HEK293 (cell line): ENCODE measurements at regions not wholly inside any gene's neighbourhood (a gene's known extent, or its start where the extent isn't known, plus 50 kb on each side); places are given as distances from the start of the nearest gene placed in this dataset.
"Not testable (repeated sequence)": the region's sequence is repeated elsewhere in the genome, so short reads cannot be mapped to it uniquely, and the experiment has no call there.

Experiments used
- SP2 ChIP-seq: fragments of 450-650 bp; formaldehyde crosslinking; IDR thresholded peaks from 2 replicates; pipeline ENCODE4 v1.5.1; 2016; ENCODE audit warnings: missing biosample characterization, missing genetic modification characterization
- ZFP3 ChIP-seq: fragments of 450-650 bp; formaldehyde crosslinking; IDR thresholded peaks from 2 replicates; pipeline ENCODE4 v1.5.1; 2016; ENCODE audit warnings: low read depth, missing biosample characterization, missing genetic modification characterization
- ZNF239 ChIP-seq: fragments of 450-650 bp; formaldehyde crosslinking; IDR thresholded peaks from 2 replicates; pipeline ENCODE4 v1.5.1; 2016; ENCODE audit warnings: missing biosample characterization, missing genetic modification characterization
- ZNF274 ChIP-seq, 2 experiments: fragments of 200-500 bp in 1 of 2; fragments of 450-650 bp in 1 of 2; sonication (Bioruptor generic) in 1 of 2; formaldehyde crosslinking in 1 of 2; IDR thresholded peaks; 2 replicates each; pipeline versions ENCODE4 v1.5.1 to v1.6.1; 2014 to 2016; ENCODE audit warnings: borderline replicate concordance in 1 of 2, inconsistent platforms in 1 of 2, low read length in 1 of 2, missing biosample characterization in 1 of 2, missing genetic modification characterization in 1 of 2
- ZNF48 ChIP-seq: fragments of 450-650 bp; formaldehyde crosslinking; IDR thresholded peaks from 2 replicates; pipeline ENCODE4 v1.5.1; 2016; ENCODE audit warnings: missing biosample characterization, missing genetic modification characterization
- TF ChIP-seq, protein P1 (sequence below): fragments of 450-650 bp; formaldehyde crosslinking; IDR thresholded peaks from 2 replicates; pipeline ENCODE4 v1.5.1; 2016; ENCODE audit warnings: missing biosample characterization, missing genetic modification characterization
- TF ChIP-seq, protein P2 (sequence below): fragments of 450-650 bp; formaldehyde crosslinking; IDR thresholded peaks from 2 replicates; pipeline ENCODE4 v1.5.1; 2016; ENCODE audit warnings: missing biosample characterization, missing genetic modification characterization
- TF ChIP-seq, protein P3 (sequence below): fragments of 450-650 bp; formaldehyde crosslinking; IDR thresholded peaks from 2 replicates; pipeline ENCODE4 v1.5.1; 2016; ENCODE audit warnings: missing biosample characterization, missing genetic modification characterization, low read depth

DNA sequence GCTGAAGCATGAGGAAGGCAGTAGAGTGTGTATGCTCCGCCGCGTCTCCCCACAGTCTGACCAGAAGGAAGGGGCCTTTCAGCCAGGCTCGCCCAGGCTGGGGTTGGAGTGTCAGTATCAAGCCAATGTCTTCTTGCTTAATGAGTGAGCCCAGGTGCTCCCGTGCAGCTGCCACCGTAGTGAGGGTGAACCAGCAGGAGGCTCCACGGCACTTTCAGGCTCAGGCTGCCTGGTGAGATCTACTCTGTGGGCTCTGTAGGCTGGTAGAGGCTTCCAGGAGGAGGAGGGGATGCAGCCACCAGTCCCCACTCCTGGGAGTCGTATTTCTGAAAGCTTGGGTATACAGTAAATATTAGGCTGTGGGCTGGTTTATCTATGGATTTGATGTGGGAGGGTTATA is 98.1 kb upstream of the ADCY2 start:
- TF ChIP-seq, protein P1, sequence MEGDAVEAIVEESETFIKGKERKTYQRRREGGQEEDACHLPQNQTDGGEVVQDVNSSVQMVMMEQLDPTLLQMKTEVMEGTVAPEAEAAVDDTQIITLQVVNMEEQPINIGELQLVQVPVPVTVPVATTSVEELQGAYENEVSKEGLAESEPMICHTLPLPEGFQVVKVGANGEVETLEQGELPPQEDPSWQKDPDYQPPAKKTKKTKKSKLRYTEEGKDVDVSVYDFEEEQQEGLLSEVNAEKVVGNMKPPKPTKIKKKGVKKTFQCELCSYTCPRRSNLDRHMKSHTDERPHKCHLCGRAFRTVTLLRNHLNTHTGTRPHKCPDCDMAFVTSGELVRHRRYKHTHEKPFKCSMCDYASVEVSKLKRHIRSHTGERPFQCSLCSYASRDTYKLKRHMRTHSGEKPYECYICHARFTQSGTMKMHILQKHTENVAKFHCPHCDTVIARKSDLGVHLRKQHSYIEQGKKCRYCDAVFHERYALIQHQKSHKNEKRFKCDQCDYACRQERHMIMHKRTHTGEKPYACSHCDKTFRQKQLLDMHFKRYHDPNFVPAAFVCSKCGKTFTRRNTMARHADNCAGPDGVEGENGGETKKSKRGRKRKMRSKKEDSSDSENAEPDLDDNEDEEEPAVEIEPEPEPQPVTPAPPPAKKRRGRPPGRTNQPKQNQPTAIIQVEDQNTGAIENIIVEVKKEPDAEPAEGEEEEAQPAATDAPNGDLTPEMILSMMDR (tag by site-specific recombination) = not testable (repeated sequence)
- not testable (repeated sequence) for TF ChIP-seq SP2 (tag by site-specific recombination); ZNF274 (IDR thresholded peaks at IDR 0.05; ENCODE audit: low read length); ZNF274 (tag by site-specific recombination; IDR thresholded peaks at IDR 0.05; ENCODE audit: borderline replicate concordance); ZFP3 (tag by site-specific recombination); ZNF48 (tag by site-specific recombination); ZNF239 (tag by site-specific recombination)
- TF ChIP-seq, protein P2, sequence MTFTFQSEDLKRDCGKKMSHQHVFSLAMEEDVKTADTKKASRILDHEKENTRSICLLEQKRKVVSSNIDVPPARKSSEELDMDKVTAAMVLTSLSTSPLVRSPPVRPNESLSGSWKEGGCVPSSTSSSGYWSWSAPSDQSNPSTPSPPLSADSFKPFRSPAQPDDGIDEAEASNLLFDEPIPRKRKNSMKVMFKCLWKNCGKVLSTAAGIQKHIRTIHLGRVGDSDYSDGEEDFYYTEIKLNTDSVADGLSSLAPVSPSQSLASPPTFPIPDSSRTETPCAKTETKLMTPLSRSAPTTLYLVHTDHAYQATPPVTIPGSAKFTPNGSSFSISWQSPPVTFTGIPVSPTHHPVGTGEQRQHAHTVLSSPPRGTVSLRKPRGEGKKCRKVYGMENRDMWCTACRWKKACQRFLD (tag by site-specific recombination) = not testable (repeated sequence)
- TF ChIP-seq, protein P3, sequence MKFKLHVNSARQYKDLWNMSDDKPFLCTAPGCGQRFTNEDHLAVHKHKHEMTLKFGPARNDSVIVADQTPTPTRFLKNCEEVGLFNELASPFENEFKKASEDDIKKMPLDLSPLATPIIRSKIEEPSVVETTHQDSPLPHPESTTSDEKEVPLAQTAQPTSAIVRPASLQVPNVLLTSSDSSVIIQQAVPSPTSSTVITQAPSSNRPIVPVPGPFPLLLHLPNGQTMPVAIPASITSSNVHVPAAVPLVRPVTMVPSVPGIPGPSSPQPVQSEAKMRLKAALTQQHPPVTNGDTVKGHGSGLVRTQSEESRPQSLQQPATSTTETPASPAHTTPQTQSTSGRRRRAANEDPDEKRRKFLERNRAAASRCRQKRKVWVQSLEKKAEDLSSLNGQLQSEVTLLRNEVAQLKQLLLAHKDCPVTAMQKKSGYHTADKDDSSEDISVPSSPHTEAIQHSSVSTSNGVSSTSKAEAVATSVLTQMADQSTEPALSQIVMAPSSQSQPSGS (tag by site-specific recombination) = not testable (repeated sequence)
